ENCODE measurements at regions not wholly inside any gene's neighbourhood (a gene's known extent, or its start where the extent isn't known, plus 50 kb on each side); places are given as distances from the start of the nearest gene placed in this dataset.

- TF ChIP-seq CTCF (IDR thresholded peaks at IDR 0.05) (no peak), EZH2phosphoT487 (IDR thresholded peaks at IDR 0.05) (no peak)
These were observed 510.2 kb downstream of the NTRK3 start for GRCh38 chr15:87746333-87746732.

Measured in neural progenitor cell (in vitro differentiated cells).